ENCODE measurements at regions not wholly inside any gene's neighbourhood (a gene's known extent, or its start where the extent isn't known, plus 50 kb on each side); places are given as distances from the start of the nearest gene placed in this dataset.
A peak's percentile ranks its signal among the peaks of the same experiment; 100 is the strongest.

GRCh38 chr15:79184465-79184892 is 93.9 kb upstream of the RASGRF1 start:
- in situ Hi-C loops (cut with MboI; ENCODE audit: low pct_unique_long_range_greater_than_20kb, low sequenced_read_pairs, unreplicated experiment): loop anchor here (10.0 kb wide), 2 partner anchors 160 to 270 kb away; no protein-coding TSS in a partner anchor
- TF ChIP-seq, protein P1, sequence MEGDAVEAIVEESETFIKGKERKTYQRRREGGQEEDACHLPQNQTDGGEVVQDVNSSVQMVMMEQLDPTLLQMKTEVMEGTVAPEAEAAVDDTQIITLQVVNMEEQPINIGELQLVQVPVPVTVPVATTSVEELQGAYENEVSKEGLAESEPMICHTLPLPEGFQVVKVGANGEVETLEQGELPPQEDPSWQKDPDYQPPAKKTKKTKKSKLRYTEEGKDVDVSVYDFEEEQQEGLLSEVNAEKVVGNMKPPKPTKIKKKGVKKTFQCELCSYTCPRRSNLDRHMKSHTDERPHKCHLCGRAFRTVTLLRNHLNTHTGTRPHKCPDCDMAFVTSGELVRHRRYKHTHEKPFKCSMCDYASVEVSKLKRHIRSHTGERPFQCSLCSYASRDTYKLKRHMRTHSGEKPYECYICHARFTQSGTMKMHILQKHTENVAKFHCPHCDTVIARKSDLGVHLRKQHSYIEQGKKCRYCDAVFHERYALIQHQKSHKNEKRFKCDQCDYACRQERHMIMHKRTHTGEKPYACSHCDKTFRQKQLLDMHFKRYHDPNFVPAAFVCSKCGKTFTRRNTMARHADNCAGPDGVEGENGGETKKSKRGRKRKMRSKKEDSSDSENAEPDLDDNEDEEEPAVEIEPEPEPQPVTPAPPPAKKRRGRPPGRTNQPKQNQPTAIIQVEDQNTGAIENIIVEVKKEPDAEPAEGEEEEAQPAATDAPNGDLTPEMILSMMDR (IDR thresholded peaks at IDR 0.05; ENCODE audit: extremely low read depth, insufficient read depth, missing control alignments): peak; percentile 98
- peak; percentile 79 for DNase-seq (ENCODE audit: low spot score)

DNA sequence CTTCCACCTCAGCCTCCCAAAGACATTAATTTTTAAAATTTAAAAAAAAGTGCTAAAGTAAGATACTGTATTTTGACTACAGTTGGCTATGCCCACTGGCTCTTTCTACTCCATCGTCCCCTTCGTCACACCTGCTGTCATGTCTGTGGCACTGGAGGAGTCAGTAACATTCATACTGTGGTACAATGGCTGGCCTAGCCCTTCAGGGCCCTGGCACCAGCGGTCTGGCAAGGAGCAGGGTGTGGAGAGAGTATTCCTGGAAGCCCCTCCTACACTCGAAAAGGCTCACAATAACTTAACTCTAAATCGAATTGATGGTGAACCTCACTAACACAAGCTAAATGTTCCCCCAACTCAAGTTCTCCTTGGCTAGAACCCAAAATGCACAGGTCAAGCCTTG is 89.7 kb upstream of the RASGRF1 start:
- TF ChIP-seq, protein P1 (IDR thresholded peaks at IDR 0.05; ENCODE audit: extremely low read depth, insufficient read depth, missing control alignments): no peak
- DNase-seq (ENCODE audit: low spot score): no peak
- in situ Hi-C loops (cut with MboI; ENCODE audit: low pct_unique_long_range_greater_than_20kb, low sequenced_read_pairs, unreplicated experiment): loop anchor here (10.0 kb wide), 2 partner anchors 156 to 266 kb away; no protein-coding TSS in a partner anchor

DNA sequence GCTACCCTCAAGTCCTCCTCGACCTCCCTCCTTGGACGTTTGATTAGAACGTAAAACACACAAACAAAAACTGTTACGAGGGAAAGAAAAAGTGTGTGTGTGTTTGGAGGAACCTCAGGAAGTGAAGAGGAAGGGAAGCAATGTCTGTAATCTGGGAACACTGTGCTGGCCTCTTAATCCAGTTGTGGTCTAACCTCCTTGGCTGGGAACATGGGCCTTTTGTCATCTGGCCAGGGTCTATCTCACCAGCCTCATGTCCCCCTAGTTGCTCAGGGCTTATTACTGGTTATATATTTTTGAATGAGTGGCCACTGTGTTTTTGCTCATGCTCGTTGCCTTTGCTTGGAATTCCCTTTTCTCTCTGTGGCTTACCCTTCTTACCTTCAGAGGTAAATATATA is 89.0 kb upstream of the RASGRF1 start:
- in situ Hi-C loops (cut with MboI; ENCODE audit: low pct_unique_long_range_greater_than_20kb, low sequenced_read_pairs, unreplicated experiment): no loop called here
- TF ChIP-seq, protein P1 (IDR thresholded peaks at IDR 0.05; ENCODE audit: extremely low read depth, insufficient read depth, missing control alignments): no peak
- no peak for DNase-seq (ENCODE audit: low spot score)

- TF ChIP-seq, protein P1 (IDR thresholded peaks at IDR 0.05; ENCODE audit: extremely low read depth, insufficient read depth, missing control alignments): no peak
- no peak for DNase-seq (ENCODE audit: low spot score)
- in situ Hi-C loops (cut with MboI; ENCODE audit: low pct_unique_long_range_greater_than_20kb, low sequenced_read_pairs, unreplicated experiment): no loop called here
Observed at GRCh38 chr15:79179108-79179561, 88.6 kb upstream of the RASGRF1 start.

DNA sequence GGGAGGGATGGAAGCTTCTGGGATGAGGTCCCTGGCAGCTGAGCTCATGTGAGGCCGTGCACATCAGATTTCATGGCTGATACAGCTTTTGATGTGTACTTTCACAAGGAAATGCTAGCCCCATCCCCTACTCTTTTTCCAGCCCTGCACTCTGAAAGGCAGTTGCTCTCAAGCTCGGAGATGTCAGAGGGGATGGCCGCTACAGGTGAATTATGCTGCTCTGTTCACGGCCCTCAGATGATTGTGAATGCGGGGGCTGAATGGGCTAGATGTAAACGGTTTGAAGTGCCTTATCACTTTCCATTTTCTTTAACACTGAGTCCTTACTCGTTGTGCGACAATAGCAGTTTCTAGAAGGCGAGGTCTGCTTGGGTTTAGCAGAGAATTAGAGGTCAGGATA is 88.0 kb upstream of the RASGRF1 start:
- TF ChIP-seq, protein P1 (IDR thresholded peaks at IDR 0.05; ENCODE audit: extremely low read depth, insufficient read depth, missing control alignments): no peak
- in situ Hi-C loops (cut with MboI; ENCODE audit: low pct_unique_long_range_greater_than_20kb, low sequenced_read_pairs, unreplicated experiment): no loop called here
- no peak for DNase-seq (ENCODE audit: low spot score)

DNA sequence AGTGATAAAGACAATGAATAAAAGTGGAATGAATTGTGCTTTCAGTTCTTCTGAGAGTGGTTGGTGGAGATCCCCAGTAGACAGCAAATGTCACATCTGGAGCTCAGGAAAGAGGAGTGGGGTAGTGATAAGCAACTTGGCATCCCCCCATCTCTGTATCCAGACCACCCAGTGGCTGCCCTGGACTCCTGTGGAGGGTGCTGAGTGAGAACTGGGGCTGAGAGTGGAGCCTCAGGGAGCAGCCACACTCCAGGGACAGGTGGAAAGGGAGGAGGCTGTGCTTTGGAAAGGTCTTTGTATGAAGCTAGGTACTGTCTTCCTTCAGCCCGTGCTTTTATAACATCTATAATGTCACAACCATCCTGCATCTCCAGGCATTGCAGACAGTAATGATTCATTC is 85.6 kb upstream of the RASGRF1 start:
- DNase-seq (ENCODE audit: low spot score): no peak
- in situ Hi-C loops (cut with MboI; ENCODE audit: low pct_unique_long_range_greater_than_20kb, low sequenced_read_pairs, unreplicated experiment): no loop called here
- TF ChIP-seq, protein P1 (IDR thresholded peaks at IDR 0.05; ENCODE audit: extremely low read depth, insufficient read depth, missing control alignments): no peak
